ENCODE measurements at regions not wholly inside any gene's neighbourhood (a gene's known extent, or its start where the extent isn't known, plus 50 kb on each side); places are given as distances from the start of the nearest gene placed in this dataset.

DNA sequence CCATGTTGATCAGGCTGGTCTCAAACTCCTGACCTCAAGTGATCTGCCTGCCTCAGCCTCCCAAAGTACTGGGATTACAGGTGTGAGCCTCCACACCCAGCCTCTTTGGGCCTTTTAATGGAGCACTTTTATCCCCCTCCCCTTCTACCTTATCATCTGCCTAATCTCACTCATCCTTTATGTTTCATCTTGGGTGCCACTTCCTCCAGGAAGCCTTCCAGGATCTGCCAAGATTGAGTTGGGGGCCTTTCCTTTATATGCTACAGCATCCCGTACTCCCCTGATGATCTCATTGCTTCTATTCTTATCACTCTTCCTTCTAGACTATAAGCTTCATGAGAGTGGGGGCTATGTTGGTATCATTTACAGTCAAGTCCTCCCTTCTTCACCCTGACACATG is 192.8 kb upstream of the WSCD1 start:
- Mint-ChIP-seq H3K9me3 (ENCODE audit: unreplicated experiment) (peaks cover 3% of the 10 kb centered on the region), H3K4me3 (ENCODE audit: unreplicated experiment) (no peak overlapping the region), H3K4me1 (ENCODE audit: low read depth, unreplicated experiment) (peaks cover 3% of the 10 kb centered on the region), H3K27me3 (ENCODE audit: unreplicated experiment) (no peaks in the 10 kb centered on the region), H3K27ac (ENCODE audit: unreplicated experiment) (no peak overlapping the region), H3K36me3 (ENCODE audit: unreplicated experiment) (no peaks in the 10 kb centered on the region)
- no peak for DNase-seq
- no peak for TF ChIP-seq CTCF (IDR thresholded peaks at IDR 0.05; ENCODE audit: partially characterized antibody, unreplicated experiment)

DNA sequence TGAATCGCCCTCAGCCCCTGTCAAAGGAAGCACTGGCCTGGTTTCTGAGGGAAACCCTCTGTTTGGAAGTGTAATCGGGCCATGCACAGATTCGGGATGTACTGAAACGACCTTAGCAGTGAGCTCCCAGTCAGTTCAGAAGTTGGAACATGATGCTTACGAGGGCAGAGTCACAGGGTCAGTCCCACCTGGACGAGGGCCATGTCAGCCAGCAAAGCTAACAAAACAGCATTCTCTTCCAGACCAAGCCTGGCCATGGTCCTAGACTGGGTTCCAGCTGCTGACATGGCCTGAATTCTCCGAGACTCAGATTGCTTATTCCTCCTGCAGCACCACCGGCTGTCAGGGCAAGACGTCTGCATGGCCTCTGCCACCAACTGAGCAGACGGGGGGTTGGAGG is 192.2 kb upstream of the WSCD1 start:
- Mint-ChIP-seq H3K9me3 (ENCODE audit: unreplicated experiment) (peaks cover 3% of the 10 kb centered on the region), H3K27me3 (ENCODE audit: unreplicated experiment) (no peaks in the 10 kb centered on the region), H3K4me1 (ENCODE audit: low read depth, unreplicated experiment) (peaks cover 3% of the 10 kb centered on the region), H3K4me3 (ENCODE audit: unreplicated experiment) (no peak overlapping the region), H3K36me3 (ENCODE audit: unreplicated experiment) (no peaks in the 10 kb centered on the region), H3K27ac (ENCODE audit: unreplicated experiment) (no peak overlapping the region)
- no peak for TF ChIP-seq CTCF (IDR thresholded peaks at IDR 0.05; ENCODE audit: partially characterized antibody, unreplicated experiment)
- DNase-seq = no peak

GRCh38 chr17:5881849-5882248 is 188.3 kb upstream of the WSCD1 start:
- TF ChIP-seq CTCF (IDR thresholded peaks at IDR 0.05; ENCODE audit: partially characterized antibody, unreplicated experiment) = no peak
- Mint-ChIP-seq H3K27me3 (ENCODE audit: unreplicated experiment) (no peaks in the 10 kb centered on the region), H3K4me3 (ENCODE audit: unreplicated experiment) (no peak overlapping the region), H3K27ac (ENCODE audit: unreplicated experiment) (no peak overlapping the region), H3K9me3 (ENCODE audit: unreplicated experiment) (no peaks in the 10 kb centered on the region), H3K36me3 (ENCODE audit: unreplicated experiment) (peaks cover 4% of the 10 kb centered on the region), H3K4me1 (ENCODE audit: low read depth, unreplicated experiment) (no peaks in the 10 kb centered on the region)
- no peak for DNase-seq

- H3K4me1 Mint-ChIP-seq (ENCODE audit: low read depth, unreplicated experiment) = no peaks in the 10 kb centered on the region
- no peak overlapping the region for H3K4me3 Mint-ChIP-seq (ENCODE audit: unreplicated experiment)
- H3K27ac Mint-ChIP-seq (ENCODE audit: unreplicated experiment) = no peak overlapping the region
- no peaks in the 10 kb centered on the region for H3K27me3 Mint-ChIP-seq (ENCODE audit: unreplicated experiment)
- H3K36me3 Mint-ChIP-seq (ENCODE audit: unreplicated experiment) = peaks cover 4% of the 10 kb centered on the region
- TF ChIP-seq CTCF (IDR thresholded peaks at IDR 0.05; ENCODE audit: partially characterized antibody, unreplicated experiment) = no peak
- H3K9me3 Mint-ChIP-seq (ENCODE audit: unreplicated experiment) = no peaks in the 10 kb centered on the region
- DNase-seq = no peak
Measured at GRCh38 chr17:5883775-5884665, 186.2 kb upstream of the WSCD1 start.

GRCh38 chr17:5885336-5885735 is 184.8 kb upstream of the WSCD1 start:
- Mint-ChIP-seq H3K27me3 (ENCODE audit: unreplicated experiment) (no peaks in the 10 kb centered on the region), H3K4me1 (ENCODE audit: low read depth, unreplicated experiment) (no peaks in the 10 kb centered on the region), H3K27ac (ENCODE audit: unreplicated experiment) (no peak overlapping the region), H3K9me3 (ENCODE audit: unreplicated experiment) (no peaks in the 10 kb centered on the region), H3K4me3 (ENCODE audit: unreplicated experiment) (no peak overlapping the region), H3K36me3 (ENCODE audit: unreplicated experiment) (peaks cover 12% of the 10 kb centered on the region)
- no peak for TF ChIP-seq CTCF (IDR thresholded peaks at IDR 0.05; ENCODE audit: partially characterized antibody, unreplicated experiment)
- DNase-seq = no peak
